GM18870 (cell line): ENCODE measurements at regions not wholly inside any gene's neighbourhood (a gene's known extent, or its start where the extent isn't known, plus 50 kb on each side); places are given as distances from the start of the nearest gene placed in this dataset.

Source experiments
- ATAC-seq: cut with Tn5 transposase; IDR thresholded peaks from one replicate; pipeline ENCODE4 v1.9.1; 2021; ENCODE audit warnings: moderate library complexity; ENCODE audit not compliant: unreplicated experiment

- ATAC-seq: no peak
These were observed 402.2 kb upstream of the CFAP20DC start for GRCh38 chr3:59451800-59452746.

GRCh38 chr3:59450946-59451763 lies 401.3 kb upstream of the CFAP20DC start:
- peak; percentile 96 for ATAC-seq

- no peak for ATAC-seq
These were observed 400.6 kb upstream of the CFAP20DC start for GRCh38 chr3:59450437-59450836.

GRCh38 chr3:59446775-59447465 lies 397.1 kb upstream of the CFAP20DC start:
- no peak for ATAC-seq

- ATAC-seq: no peak
These were observed 394.9 kb upstream of the CFAP20DC start for GRCh38 chr3:59444676-59445075.

- no peak for ATAC-seq
These were observed 394.5 kb upstream of the CFAP20DC start for GRCh38 chr3:59444294-59444671.

- no peak for ATAC-seq
These were observed 393.9 kb upstream of the CFAP20DC start for GRCh38 chr3:59443618-59444293.

- no peak for ATAC-seq
These were observed 392.2 kb upstream of the CFAP20DC start for GRCh38 chr3:59442046-59442445.

- no peak for ATAC-seq
These were observed 390.6 kb upstream of the CFAP20DC start for GRCh38 chr3:59440285-59441028.

GRCh38 chr3:59438492-59438891 lies 388.7 kb upstream of the CFAP20DC start:
- no peak for ATAC-seq

GRCh38 chr3:59436164-59436958 lies 386.5 kb upstream of the CFAP20DC start:
- ATAC-seq: no peak

GRCh38 chr3:59433546-59433945 lies 383.7 kb upstream of the CFAP20DC start:
- ATAC-seq: no peak

- ATAC-seq: no peak
These were observed 382.8 kb upstream of the CFAP20DC start for GRCh38 chr3:59432665-59433064.

- ATAC-seq: no peak
These were observed 380.5 kb upstream of the CFAP20DC start for GRCh38 chr3:59430341-59430740.

- ATAC-seq: no peak
These were observed 379.4 kb upstream of the CFAP20DC start for GRCh38 chr3:59429198-59429597.

- no peak for ATAC-seq
These were observed 377.2 kb upstream of the CFAP20DC start for GRCh38 chr3:59426821-59427565.

- no peak for ATAC-seq
These were observed 376.1 kb upstream of the CFAP20DC start for GRCh38 chr3:59425942-59426341.

- no peak for ATAC-seq
These were observed 375.5 kb upstream of the CFAP20DC start for GRCh38 chr3:59425371-59425770.
